LHCN-M2 (cell line): ENCODE measurements at regions not wholly inside any gene's neighbourhood (a gene's known extent, or its start where the extent isn't known, plus 50 kb on each side); places are given as distances from the start of the nearest gene placed in this dataset.
"Not testable (repeated sequence)": the region's sequence is repeated elsewhere in the genome, so short reads cannot be mapped to it uniquely, and the experiment has no call there.

Source experiments
- DNase-seq: peaks from one replicate; pipeline ENCODE4 v3.0.0-alpha.2; 2012; ENCODE audit warnings: low read depth

GRCh38 chrX:121641560-121641959 is 594.1 kb downstream of the GLUD2 start:
- DNase-seq = peak; percentile 0

- DNase-seq = no peak
Measured at GRCh38 chrX:121642415-121642814, 595.0 kb downstream of the GLUD2 start.

- DNase-seq = no peak
Measured at GRCh38 chrX:121649417-121649816, 602.0 kb downstream of the GLUD2 start.

GRCh38 chrX:121655276-121655675 is 607.9 kb downstream of the GLUD2 start:
- no peak for DNase-seq

GRCh38 chrX:121666171-121666570 is 618.8 kb downstream of the GLUD2 start:
- DNase-seq = no peak

GRCh38 chrX:121671649-121672048 is 624.2 kb downstream of the GLUD2 start:
- DNase-seq = no peak

- DNase-seq = peak; percentile 0
Measured at GRCh38 chrX:121709236-121709635, 661.8 kb downstream of the GLUD2 start.

GRCh38 chrX:121733514-121733913 is 686.1 kb downstream of the GLUD2 start:
- DNase-seq = no peak

- DNase-seq = no peak
Measured at GRCh38 chrX:121746105-121746504, 698.7 kb downstream of the GLUD2 start.

GRCh38 chrX:121753602-121754001 is 706.2 kb downstream of the GLUD2 start:
- DNase-seq = not testable (repeated sequence)

- DNase-seq = no peak
Measured at GRCh38 chrX:121754301-121754700, 706.9 kb downstream of the GLUD2 start.

- no peak for DNase-seq
Measured at GRCh38 chrX:121755541-121755940, 708.1 kb downstream of the GLUD2 start.

- no peak for DNase-seq
Measured at GRCh38 chrX:121761845-121762244, 714.4 kb downstream of the GLUD2 start.

- no peak for DNase-seq
Measured at GRCh38 chrX:121763671-121764070, 716.3 kb downstream of the GLUD2 start.

- DNase-seq = not testable (repeated sequence)
Measured at GRCh38 chrX:121768210-121768609, 720.8 kb downstream of the GLUD2 start.

GRCh38 chrX:121781991-121782390 is 734.6 kb downstream of the GLUD2 start:
- no peak for DNase-seq

- no peak for DNase-seq
Measured at GRCh38 chrX:121782544-121782943, 735.1 kb downstream of the GLUD2 start.

- DNase-seq = no peak
Measured at GRCh38 chrX:121782976-121783375, 735.6 kb downstream of the GLUD2 start.

- no peak for DNase-seq
Measured at GRCh38 chrX:121802881-121803412, 755.5 kb downstream of the GLUD2 start.

- DNase-seq = no peak
Measured at GRCh38 chrX:121823406-121823805, 776.0 kb downstream of the GLUD2 start.

- no peak for DNase-seq
Measured at GRCh38 chrX:121831601-121832000, 784.2 kb downstream of the GLUD2 start.

GRCh38 chrX:121832446-121832845 is 785.0 kb downstream of the GLUD2 start:
- no peak for DNase-seq

GRCh38 chrX:121836000-121836399 is 788.6 kb downstream of the GLUD2 start:
- DNase-seq = no peak

GRCh38 chrX:121851033-121851432 is 803.6 kb downstream of the GLUD2 start:
- DNase-seq = peak; percentile 3
